Kidney epithelial cell (primary cell): ENCODE measurements at regions not wholly inside any gene's neighbourhood (a gene's known extent, or its start where the extent isn't known, plus 50 kb on each side); places are given as distances from the start of the nearest gene placed in this dataset.

Experiments
- DNase-seq: peaks from one replicate; pipeline ENCODE4 v3.0.0-alpha.2; 2010; ENCODE audit warnings: low read depth
- H3K27me3 ChIP-seq: 2 replicates; pipeline ENCODE4 v1.6.0; 2011; ENCODE audit warnings: low read length; ENCODE audit not compliant: control insufficient read depth, insufficient read depth
- H3K36me3 ChIP-seq: 2 replicates; pipeline ENCODE4 v1.5.1; 2011; ENCODE audit warnings: low read length; ENCODE audit not compliant: control insufficient read depth, insufficient read depth
- H3K4me3 ChIP-seq: 2 replicates; pipeline ENCODE4 v1.5.1; 2011; ENCODE audit warnings: low read depth, mild to moderate bottlenecking, control low read depth, low read length
- CTCF ChIP-seq: IDR thresholded peaks from 2 replicates; pipeline ENCODE4 v1.5.1; 2011; ENCODE audit warnings: mild to moderate bottlenecking, moderate library complexity, low read length, control low read depth, inconsistent platforms; ENCODE audit not compliant: insufficient read depth, poor library complexity, severe bottlenecking

DNA sequence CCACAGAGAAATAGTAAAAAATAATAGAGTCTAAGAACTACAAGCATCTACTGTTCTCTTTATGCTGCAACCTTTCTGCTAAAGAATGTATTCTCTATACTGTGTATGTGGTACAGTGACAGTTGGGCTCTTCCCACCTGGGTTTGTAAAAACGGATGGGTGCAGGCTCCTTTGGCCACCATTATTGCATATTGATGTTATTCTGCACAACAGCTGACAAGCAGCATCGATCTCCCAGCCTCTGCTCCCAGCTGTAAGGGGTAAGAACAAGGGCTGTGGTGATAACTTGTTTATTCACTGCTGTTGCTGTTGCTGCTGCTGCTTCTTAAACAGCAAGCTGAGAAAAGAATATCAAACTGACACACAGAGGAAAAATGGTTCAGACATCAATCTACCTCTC lies 56.1 kb downstream of the KCNRG start:
- DNase-seq, result no peak
- Histone ChIP-seq H3K27me3 (no peaks in the 10 kb centered on the region), H3K4me3 (no peak overlapping the region), H3K36me3 (peaks cover 3% of the 10 kb centered on the region)
- TF ChIP-seq CTCF, result no peak

GRCh38 chr13:50072676-50073075 lies 57.4 kb downstream of the KCNRG start:
- no peaks in the 10 kb centered on the region for H3K27me3 ChIP-seq
- no peaks in the 10 kb centered on the region for H3K36me3 ChIP-seq
- TF ChIP-seq CTCF, result no peak
- H3K4me3 ChIP-seq, result no peak overlapping the region
- no peak for DNase-seq

DNA sequence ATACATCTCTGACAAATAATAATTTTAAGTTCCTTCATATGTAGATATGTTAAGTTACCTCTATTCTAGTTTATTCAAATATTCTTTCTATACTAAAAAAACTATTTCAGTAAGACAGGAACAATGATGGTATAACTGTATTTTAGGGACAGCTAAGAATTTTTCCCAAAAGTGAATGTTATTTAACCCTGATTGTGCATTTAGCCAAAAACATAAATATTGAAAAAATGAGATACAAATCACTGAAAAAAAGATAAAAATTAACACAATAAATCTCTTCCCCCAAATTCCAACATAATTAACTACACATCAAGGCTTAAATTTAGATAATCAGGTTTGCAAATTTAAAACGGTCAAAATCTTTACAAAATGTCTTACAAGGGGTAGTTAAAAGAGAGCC lies 58.1 kb downstream of the KCNRG start:
- no peak for TF ChIP-seq CTCF
- Histone ChIP-seq H3K4me3 (no peak overlapping the region), H3K27me3 (no peaks in the 10 kb centered on the region), H3K36me3 (no peaks in the 10 kb centered on the region)
- no peak for DNase-seq

GRCh38 chr13:50074843-50075242 lies 59.6 kb downstream of the KCNRG start:
- Histone ChIP-seq H3K36me3 (no peaks in the 10 kb centered on the region), H3K4me3 (no peak overlapping the region), H3K27me3 (no peaks in the 10 kb centered on the region)
- no peak for DNase-seq
- TF ChIP-seq CTCF, result no peak

DNA sequence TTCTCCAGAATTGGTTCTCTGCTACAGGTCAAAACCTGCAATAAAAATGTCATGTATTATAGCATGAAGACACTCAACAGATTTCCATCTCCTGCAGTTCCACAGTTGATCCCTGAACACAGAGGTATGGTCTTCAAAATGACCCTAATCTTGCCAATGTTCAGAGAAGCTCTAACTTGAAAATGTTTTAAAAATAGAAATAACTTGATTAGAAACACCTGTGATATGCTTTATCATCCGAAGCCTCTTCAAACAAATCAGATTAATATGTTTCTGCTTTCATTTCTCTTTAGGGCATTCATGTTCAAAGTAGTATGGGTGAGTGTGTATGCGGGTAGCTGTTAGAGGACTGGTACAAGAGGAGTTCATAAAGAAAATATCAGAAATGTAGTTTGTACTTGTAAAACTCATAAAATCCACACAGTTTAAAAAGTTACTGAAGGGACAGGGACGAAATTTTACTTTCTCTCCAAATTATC lies 60.4 kb downstream of the KCNRG start:
- H3K36me3 ChIP-seq, result no peaks in the 10 kb centered on the region
- DNase-seq, result no peak
- H3K4me3 ChIP-seq, result no peak overlapping the region
- H3K27me3 ChIP-seq, result no peaks in the 10 kb centered on the region
- TF ChIP-seq CTCF, result no peak

GRCh38 chr13:50077431-50077830 lies 62.2 kb downstream of the KCNRG start:
- Histone ChIP-seq H3K36me3 (no peaks in the 10 kb centered on the region), H3K27me3 (no peaks in the 10 kb centered on the region), H3K4me3 (no peak overlapping the region)
- TF ChIP-seq CTCF, result no peak
- DNase-seq, result no peak
